ENCODE measurements at regions not wholly inside any gene's neighbourhood (a gene's known extent, or its start where the extent isn't known, plus 50 kb on each side); places are given as distances from the start of the nearest gene placed in this dataset.

DNA sequence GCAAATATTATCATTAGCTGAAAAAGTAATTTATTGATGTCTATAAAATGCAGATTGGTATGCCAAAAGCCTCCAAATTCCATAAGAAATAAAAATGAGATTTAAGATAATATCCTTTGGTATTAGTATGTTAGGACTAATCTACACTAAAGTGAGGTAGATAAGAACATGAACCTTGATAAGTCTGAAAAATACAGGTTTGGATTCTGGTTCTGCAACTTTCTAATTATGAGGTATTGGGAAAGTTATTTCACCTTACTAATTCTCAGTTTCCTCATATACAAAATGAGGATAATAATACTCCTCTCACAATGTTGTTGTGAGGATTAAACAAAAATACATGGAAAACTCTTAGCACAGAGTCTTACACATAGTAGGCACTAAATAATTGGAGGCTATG is 300.1 kb downstream of the NNT start:
- TF ChIP-seq POLR2A (IDR thresholded peaks at IDR 0.05) (no peak), POLR2AphosphoS5 (IDR thresholded peaks at IDR 0.05) (no peak)
- TF ChIP-seq, protein P1, sequence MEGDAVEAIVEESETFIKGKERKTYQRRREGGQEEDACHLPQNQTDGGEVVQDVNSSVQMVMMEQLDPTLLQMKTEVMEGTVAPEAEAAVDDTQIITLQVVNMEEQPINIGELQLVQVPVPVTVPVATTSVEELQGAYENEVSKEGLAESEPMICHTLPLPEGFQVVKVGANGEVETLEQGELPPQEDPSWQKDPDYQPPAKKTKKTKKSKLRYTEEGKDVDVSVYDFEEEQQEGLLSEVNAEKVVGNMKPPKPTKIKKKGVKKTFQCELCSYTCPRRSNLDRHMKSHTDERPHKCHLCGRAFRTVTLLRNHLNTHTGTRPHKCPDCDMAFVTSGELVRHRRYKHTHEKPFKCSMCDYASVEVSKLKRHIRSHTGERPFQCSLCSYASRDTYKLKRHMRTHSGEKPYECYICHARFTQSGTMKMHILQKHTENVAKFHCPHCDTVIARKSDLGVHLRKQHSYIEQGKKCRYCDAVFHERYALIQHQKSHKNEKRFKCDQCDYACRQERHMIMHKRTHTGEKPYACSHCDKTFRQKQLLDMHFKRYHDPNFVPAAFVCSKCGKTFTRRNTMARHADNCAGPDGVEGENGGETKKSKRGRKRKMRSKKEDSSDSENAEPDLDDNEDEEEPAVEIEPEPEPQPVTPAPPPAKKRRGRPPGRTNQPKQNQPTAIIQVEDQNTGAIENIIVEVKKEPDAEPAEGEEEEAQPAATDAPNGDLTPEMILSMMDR (IDR thresholded peaks at IDR 0.05), result no peak
